Fibroblast of pulmonary artery (primary cell): ENCODE measurements at regions not wholly inside any gene's neighbourhood (a gene's known extent, or its start where the extent isn't known, plus 50 kb on each side); places are given as distances from the start of the nearest gene placed in this dataset.

Experiments used
- DNase-seq: peaks from one replicate; pipeline ENCODE4 v3.0.0-alpha.2; 2010; ENCODE audit warnings: low read depth
- H3K4me3 ChIP-seq: replicated peaks from 2 replicates; pipeline ENCODE4 v1.5.1; 2011; ENCODE audit warnings: low read depth, mild to moderate bottlenecking, control low read depth, low read length, moderate library complexity
- TF ChIP-seq, protein P1 (sequence below): IDR thresholded peaks from 2 replicates; pipeline ENCODE4 v1.5.1; 2011; ENCODE audit warnings: mild to moderate bottlenecking, control low read depth, low read length, inconsistent platforms; ENCODE audit errors: missing control alignments

DNA sequence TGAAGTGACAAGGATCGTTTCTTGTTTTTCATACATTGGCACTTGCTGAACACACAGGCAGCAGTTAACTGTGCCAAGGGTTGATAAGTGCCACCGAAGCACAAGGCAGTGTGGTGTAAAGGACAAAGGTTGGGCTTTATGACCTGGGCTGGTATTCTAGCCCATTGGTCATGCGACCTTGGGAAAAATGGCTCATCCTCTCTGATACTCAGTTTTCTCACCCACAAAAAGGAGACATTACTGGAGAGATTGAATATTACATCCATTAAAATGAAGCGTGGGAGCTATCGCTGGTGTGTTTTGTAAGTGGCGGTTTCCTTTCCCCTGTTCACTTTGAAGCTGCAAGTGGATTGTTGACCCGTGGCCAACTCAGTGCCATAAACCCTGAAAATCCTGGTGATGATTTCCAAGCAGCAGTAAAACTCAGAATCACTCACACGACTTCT, 216.9 kb downstream of the HAPSTR1 start:
- no peak overlapping the region for H3K4me3 ChIP-seq
- DNase-seq, result no peak

DNA sequence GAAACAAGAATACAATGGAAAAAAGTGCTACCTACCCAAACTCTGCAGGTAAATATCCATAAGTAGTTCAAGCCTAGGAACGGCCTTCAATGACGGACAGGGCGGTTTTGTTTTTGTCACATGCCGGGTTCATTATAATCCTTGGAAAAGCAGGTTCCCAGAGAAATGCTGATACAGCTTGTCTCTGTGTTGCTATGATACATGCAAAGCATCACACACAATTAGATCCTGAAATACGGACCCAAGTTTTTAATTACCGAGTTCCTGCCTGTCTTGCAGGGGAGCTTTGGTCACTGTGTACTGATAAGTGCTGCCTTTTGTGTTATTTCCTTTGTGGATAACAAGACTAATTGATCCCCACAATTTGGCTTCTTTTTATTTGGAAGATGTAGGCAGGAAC, 217.4 kb downstream of the HAPSTR1 start:
- H3K4me3 ChIP-seq, result no peak overlapping the region
- TF ChIP-seq, protein P1, sequence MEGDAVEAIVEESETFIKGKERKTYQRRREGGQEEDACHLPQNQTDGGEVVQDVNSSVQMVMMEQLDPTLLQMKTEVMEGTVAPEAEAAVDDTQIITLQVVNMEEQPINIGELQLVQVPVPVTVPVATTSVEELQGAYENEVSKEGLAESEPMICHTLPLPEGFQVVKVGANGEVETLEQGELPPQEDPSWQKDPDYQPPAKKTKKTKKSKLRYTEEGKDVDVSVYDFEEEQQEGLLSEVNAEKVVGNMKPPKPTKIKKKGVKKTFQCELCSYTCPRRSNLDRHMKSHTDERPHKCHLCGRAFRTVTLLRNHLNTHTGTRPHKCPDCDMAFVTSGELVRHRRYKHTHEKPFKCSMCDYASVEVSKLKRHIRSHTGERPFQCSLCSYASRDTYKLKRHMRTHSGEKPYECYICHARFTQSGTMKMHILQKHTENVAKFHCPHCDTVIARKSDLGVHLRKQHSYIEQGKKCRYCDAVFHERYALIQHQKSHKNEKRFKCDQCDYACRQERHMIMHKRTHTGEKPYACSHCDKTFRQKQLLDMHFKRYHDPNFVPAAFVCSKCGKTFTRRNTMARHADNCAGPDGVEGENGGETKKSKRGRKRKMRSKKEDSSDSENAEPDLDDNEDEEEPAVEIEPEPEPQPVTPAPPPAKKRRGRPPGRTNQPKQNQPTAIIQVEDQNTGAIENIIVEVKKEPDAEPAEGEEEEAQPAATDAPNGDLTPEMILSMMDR, result no peak
- DNase-seq, result no peak

More for the DNA sequence above, 216.9 kb downstream of the HAPSTR1 start:
- TF ChIP-seq, protein P1, result no peak

DNA sequence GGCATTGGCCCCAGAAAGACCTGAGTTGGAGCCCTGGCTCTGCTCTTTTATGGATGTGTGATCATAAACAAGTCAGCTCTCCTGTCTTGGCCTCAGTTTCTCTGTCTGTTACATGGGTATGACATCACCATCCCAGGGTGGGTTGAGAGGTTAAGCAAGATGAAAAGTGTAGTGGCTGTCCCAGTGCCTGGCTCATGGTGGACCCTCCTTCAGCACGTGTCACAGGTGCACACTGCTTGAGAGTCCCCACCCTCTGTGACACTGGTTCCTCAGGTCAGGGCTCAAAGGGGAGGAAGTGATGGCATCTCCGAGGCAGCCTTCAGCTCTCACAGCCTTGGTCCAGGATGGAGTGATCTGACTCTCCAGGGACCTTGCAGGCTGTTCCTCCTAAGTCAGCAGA, 218.4 kb downstream of the HAPSTR1 start:
- TF ChIP-seq, protein P1, result no peak
- no peak overlapping the region for H3K4me3 ChIP-seq
- no peak for DNase-seq

DNA sequence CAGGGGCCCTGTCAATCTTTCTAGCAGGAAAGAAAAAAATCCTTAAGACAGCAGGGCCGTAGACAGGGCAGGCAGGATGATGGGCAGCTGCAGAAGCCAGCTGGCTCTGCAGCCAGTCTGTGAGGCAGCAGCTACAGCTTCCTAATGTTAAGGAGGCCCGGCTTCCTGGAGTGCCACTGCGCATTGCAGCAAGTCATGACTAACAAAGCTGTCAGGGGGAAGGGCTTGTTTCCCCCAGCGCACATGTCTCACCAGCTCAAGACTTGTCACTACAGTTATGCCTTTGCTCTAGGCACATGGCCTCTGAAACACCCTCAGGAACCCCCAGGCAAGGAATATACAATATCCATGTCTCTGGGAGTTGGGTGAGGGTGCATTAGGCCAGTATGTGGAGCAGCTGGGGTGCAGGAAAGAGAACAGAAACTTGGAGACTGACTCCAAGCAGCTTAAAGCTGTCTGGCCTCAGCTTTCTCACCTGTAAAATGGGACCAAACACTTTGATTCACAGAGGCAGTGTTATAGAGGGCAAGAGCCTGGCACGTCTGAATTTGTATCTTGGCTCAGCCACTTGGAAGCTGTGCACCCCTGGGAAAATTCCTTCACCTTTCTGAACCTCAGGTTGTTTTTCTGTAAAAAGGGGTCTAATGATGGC, 220.0 kb downstream of the HAPSTR1 start:
- H3K4me3 ChIP-seq, result no peak overlapping the region
- TF ChIP-seq, protein P1, result no peak
- DNase-seq, result no peak

DNA sequence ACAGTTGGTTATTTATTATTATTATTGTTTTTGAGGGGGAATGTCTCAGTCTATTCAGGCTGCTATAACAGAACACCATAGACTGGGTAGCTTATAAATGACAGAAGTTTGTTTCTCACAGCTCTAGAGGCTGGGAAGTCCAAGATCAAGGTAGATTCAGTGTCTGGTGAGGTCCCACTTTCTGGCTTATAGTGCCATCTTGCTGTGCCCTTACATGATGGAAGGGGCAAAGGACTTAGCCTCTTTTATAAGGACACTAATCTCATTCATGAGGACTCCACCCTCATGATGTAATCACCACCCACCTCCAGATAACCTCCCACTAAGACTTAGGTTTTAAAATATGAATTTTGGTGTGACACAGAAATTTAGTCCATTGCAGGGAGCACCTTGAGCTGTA, 224.6 kb downstream of the HAPSTR1 start:
- no peak for DNase-seq

DNA sequence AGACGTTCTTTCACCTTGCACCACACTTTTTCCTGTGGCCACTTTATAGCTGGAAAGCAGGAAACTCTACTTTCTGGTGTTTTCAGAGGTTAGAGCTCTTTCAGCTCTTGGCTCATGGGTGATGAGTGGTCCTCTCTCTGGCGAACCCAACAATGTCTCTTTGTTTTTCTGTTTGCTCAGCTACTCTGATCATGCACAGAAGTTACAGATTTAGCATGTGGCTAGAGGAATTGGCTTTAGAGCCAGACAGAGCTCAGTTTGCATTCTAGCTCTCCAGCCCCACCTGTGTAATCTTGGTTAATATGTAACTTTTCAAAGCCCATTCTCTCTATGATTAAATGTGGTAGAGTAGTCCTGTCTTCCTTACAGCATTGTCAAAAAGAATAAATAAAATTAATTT, 225.2 kb downstream of the HAPSTR1 start:
- TF ChIP-seq, protein P1, result no peak
- H3K4me3 ChIP-seq, result no peak overlapping the region
- DNase-seq, result no peak

More for the DNA sequence above, 224.6 kb downstream of the HAPSTR1 start:
- H3K4me3 ChIP-seq, result no peak overlapping the region
- TF ChIP-seq, protein P1, result no peak

DNA sequence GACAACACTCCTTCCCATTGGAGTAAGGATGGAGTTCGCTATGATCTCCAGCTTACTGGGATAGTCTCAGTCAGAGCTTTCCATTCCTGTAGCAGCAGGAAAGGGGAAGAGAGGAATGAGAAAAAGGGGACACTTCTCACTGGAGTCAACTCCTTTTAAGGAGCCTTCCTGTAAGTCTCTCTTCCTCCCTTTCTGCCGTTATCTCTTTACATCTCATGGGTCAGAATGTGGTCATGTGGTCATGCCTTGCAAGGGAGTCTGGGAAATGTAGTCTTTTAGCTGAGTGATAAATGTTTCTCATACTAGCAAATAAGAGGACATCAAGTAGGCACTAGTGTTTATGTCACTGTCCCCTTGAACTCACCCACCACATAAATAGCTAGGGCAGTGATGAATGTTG, 227.3 kb downstream of the HAPSTR1 start:
- TF ChIP-seq, protein P1, result no peak
- no peak overlapping the region for H3K4me3 ChIP-seq
- DNase-seq, result no peak
